ENCODE measurements at regions not wholly inside any gene's neighbourhood (a gene's known extent, or its start where the extent isn't known, plus 50 kb on each side); places are given as distances from the start of the nearest gene placed in this dataset.
"Not testable (repeated sequence)": the region's sequence is repeated elsewhere in the genome, so short reads cannot be mapped to it uniquely, and the experiment has no call there.

GRCh38 chr22:48835857-48836672, 991.6 kb downstream of the BRD1 start:
- DNase-seq, result no peak

- no peak for DNase-seq
Observed at GRCh38 chr22:48835364-48835763, 992.3 kb downstream of the BRD1 start.

DNA sequence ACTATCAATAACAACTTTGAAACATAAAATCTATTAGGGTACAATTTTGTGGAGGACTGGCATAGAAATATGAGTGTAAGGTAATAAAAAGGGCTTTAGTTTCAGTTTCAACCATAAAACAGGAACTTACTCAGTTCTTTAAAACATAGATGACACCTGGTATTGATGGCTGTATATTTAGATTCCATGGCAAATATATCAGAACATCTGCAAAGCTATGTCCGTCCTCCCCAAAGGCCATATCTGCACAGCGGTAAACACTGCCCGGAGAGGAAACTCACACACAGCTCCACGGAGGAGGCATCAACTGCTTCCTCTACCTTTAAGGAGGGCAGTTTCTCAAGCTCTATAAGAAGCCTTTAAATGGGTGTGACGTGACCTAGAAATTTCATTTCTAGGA, 993.3 kb downstream of the BRD1 start:
- DNase-seq, result no peak

DNA sequence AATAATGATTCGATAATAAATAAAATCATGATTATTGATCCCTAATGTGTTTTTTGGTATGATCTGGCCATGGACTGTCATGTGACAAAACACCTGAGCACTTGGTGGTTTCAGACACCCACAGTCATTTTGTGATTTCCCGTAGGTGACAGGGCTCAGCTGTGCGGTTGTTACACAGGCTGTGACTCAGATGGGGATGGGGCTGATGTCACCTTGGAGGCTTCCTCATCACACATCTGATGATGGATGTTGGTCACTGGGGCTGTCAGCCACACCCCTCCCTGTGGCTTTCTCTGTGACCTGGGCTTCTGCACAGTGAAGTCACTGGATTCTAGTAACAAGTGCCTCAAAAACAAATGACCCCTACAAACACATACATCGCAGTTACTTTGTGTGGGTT, 995.1 kb downstream of the BRD1 start:
- DNase-seq, result no peak

DNA sequence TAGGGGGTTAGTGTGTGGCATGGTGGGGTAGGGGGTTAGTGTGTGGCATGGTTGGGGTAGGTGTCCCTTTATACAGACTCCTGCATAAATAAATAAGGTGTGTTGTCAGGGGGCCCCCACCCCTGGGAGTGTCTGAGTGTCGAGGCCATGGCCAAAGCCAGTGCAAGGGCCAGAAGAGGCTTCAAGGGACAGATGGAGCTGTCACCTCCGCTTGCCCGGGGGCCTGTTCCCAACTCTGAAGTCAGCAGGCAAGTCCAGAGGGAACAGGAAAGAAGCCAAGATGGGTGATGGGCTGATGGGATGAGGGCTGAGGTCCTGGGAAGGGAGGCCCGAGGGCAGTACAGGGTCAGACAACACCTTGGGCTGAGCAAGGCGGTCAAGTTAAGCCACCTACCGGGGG, 997.8 kb downstream of the BRD1 start:
- no peak for DNase-seq

GRCh38 chr22:48828688-48829087, 999.0 kb downstream of the BRD1 start:
- DNase-seq, result no peak

DNA sequence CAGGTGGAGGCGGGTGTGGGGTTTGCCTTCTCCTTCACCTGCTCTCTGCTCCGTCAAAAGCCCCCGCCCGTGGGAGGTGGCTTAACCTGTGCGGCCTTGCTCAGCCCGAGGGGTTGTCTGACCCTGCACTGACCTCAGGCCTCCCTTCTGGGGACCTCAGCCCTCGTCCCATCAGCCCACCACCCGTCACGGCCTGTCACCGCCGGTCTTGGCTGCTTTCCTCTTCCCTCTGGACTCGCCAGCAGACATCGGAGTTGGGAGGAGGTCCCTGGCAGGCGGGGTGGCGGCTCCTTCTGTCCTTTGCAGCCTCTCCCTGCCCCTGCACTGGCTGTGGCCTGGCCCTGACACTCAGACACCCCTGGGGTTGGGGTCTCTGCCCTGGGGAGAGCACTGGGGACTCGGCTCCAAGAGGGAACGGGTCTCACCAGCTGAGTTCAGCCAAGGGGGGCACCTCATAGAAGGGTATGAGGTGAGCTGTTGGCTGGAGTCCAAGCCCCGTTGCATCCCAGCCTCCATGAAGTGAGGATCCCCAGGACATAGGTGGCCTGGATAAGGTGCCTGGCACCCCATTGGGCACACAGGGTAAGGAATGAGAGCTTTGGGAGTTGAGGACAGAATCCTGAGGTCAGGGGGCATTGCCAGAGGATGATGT, 999.6 kb downstream of the BRD1 start:
- DNase-seq, result no peak

DNA sequence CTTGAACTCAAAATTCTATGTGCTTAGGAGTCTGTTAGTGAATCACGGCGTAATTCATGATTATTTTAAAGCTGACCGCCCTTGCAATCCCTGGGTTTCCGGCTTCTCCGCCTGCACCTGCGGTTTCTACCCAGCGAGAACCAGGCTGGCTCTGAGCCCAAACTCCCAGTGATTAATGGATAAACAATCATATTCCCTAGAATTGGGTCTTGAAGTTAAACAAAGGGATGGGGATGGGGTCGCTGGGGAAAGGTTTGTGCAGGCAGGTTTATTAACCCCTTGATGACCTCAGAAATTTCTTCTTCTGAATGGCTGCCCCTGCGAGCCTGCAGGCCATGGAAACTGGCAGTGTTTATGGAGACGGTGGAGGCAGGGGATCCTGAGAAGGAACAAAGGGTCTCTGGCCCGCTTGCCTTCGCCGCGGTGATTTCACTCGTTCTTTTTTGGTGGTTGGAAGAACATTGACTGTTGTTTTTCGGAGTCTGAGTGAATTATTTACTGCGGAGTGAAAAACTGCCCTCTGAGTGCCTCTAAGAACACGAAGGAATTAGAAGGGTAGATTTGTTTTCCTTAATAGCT, 1000.3 kb downstream of the BRD1 start:
- no peak for DNase-seq

DNA sequence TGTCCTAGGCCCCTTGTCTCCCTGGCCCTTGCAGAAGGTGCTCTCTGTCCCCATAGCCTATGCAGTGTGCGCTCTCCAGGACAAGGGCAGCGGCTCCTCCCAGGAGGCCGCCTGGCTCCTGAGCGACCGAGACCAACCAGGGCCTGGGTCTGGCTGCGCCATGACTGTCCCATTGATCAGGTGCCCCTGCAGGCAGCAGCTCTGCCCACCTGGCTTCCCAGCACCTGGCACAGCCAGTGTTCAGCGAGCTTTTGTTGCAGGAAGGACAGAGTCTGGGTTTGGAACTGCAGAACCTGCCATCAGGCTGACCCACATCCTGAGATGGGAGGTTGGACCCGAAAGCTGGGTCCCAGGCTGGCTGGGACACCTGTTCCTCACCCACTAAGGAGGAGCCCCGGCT, 1001.1 kb downstream of the BRD1 start:
- DNase-seq, result no peak

- DNase-seq, result no peak
Observed at GRCh38 chr22:48825802-48826520, 1001.7 kb downstream of the BRD1 start.

GRCh38 chr22:48824712-48825651, 1002.7 kb downstream of the BRD1 start:
- no peak for DNase-seq

DNA sequence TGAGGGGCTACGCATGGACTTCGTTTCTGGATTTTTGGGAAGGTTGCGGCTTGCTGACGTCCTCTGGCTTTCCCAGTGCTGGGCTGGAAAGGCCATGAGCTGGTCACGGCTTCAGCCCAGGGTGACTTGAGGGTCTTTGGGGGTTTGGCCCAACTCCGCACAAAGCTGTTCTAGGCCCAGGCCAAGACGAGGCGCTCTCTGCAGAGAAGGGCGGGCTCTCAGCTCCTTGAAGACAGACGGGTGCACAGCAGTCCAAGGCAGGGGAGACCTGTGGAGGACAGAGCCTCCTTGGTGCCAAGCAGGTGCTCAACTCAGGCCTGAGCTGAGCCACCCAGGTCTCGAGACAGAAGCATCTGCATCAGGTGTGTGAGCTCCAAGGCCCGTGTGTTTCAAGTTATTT, 1003.7 kb downstream of the BRD1 start:
- DNase-seq, result no peak

DNA sequence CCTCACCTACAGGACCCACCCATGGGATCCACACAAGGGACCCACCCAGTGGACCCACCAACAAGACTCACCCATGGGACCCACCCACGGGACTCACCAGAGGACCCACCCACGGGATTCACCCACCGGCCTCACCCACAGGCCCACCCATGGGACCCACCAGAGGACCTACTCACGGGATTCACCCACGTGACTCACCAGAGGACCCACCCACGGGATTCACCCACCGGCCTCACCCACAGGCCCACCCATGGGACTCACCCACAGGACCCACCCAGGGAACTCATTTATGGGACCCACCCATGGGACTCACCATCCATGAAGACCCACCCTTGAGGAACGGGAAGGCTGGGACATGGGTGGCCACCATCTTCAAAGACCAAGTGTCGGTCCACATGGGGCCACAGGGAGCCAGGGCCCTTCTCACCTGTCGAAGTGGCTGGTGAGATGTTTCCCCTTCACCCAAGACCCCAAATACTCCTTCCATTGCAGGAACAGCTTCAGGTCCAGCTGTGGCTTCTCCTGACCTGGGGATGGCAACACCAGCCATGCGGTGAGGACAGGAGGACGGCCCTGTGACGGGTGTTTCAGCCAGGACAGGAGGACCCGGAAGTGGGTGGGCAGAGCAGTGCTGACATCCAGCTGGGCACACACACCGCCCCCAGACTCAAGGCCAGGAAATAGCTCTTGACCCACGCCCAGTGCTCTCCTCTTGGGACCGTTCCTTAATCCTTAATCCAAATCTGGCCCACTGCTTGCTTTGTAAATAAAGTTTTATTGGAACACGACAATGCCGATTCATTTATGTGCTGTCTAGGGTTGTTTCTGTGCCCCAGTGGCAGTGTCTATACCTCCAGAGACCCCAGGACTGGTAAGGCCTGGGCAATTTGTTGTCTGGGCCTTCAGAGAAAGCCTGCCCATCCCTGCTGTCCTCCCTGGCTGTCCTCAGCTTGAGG, 1005.1 kb downstream of the BRD1 start:
- DNase-seq, result no peak

DNA sequence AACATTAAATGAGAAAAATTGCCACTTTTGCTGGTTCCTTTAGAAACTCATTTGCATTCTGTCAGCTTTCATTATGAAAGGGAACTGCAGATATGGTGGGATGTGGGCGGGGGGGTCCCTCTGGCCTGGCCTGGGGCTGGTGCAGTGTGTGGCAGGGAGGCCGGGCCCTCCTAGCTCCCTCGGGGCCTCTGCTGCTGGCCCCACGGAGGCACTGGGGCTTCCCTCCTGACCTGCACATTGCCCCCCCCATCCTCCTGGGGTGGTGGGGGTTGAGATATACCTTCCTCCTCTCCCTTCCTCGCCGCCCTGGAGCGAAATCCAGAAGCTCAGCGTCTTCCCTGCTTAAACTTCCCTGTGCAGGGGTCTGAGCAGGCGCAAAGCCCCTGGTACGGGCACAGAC, 1005.9 kb downstream of the BRD1 start:
- DNase-seq, result no peak

- no peak for DNase-seq
Observed at GRCh38 chr22:48821346-48821690, 1006.4 kb downstream of the BRD1 start.

GRCh38 chr22:48820481-48821345, 1007.0 kb downstream of the BRD1 start:
- DNase-seq, result no peak

- no peak for DNase-seq
Observed at GRCh38 chr22:48819961-48820360, 1007.7 kb downstream of the BRD1 start.

DNA sequence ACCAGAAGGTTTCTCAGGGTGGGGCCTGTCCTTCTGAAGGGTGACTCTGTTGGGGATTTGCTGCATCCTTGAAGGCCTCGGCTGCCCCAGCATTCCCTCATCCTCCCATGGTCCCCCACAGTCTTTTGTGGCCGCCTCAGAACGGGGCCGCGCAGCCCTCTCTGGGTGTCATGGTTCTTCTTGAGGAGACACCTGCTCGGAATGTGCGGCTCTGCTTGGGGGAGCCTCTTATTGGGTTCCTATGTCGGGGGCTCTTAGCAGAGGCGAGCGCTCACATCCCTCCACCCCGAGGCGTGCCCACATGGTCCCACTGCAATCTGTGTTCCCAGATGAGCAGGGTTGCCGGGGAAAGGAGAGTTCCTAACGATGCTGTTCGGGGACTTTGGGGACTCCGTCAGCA, 1008.4 kb downstream of the BRD1 start:
- no peak for DNase-seq

GRCh38 chr22:48817491-48817890, 1010.2 kb downstream of the BRD1 start:
- not testable (repeated sequence) for DNase-seq

GRCh38 chr22:48811885-48812284, 1015.8 kb downstream of the BRD1 start:
- no peak for DNase-seq
